ENCODE measurements at regions not wholly inside any gene's neighbourhood (a gene's known extent, or its start where the extent isn't known, plus 50 kb on each side); places are given as distances from the start of the nearest gene placed in this dataset.

- intact Hi-C loops (cut with DNase I) = no loop called here
- H3K27ac ChIP-seq = no peak overlapping the region
- H3K9ac ChIP-seq (ENCODE audit: low read depth in 2 of 2, low read length in 2 of 2) = no peak overlapping the region
Observed at GRCh38 chr5:100319885-100320284, 215.3 kb upstream of the FAM174A start.

DNA sequence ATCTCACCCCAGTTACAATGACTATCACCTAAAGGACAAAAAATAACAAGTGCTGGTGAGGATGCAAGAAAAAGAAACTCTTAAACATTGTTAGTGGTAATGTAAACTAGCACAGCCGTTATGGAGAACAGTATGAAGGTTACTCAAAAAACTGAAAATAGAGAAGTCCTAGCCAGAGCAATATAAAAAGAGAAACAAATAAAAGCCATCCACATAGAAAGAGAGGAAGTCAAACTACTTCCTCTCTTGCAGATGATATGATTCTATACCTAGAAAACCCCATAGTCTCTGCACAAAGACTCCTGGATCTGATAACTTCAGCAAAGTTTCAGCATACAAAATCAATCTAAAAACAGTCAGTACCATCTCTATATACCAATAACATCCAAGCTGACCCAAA is 221.5 kb upstream of the FAM174A start:
- Histone ChIP-seq H3K9me3 (no peaks in the 10 kb centered on the region), H3K36me3 (no peaks in the 10 kb centered on the region), H3K27ac (no peak overlapping the region), H3K27me3 (no peaks in the 10 kb centered on the region), H3K4me3 (no peak overlapping the region), H3K4me1 (no peaks in the 10 kb centered on the region), H3K9ac (ENCODE audit: low read depth in 2 of 2, low read length in 2 of 2) (no peak overlapping the region)
- TF ChIP-seq, protein P1, sequence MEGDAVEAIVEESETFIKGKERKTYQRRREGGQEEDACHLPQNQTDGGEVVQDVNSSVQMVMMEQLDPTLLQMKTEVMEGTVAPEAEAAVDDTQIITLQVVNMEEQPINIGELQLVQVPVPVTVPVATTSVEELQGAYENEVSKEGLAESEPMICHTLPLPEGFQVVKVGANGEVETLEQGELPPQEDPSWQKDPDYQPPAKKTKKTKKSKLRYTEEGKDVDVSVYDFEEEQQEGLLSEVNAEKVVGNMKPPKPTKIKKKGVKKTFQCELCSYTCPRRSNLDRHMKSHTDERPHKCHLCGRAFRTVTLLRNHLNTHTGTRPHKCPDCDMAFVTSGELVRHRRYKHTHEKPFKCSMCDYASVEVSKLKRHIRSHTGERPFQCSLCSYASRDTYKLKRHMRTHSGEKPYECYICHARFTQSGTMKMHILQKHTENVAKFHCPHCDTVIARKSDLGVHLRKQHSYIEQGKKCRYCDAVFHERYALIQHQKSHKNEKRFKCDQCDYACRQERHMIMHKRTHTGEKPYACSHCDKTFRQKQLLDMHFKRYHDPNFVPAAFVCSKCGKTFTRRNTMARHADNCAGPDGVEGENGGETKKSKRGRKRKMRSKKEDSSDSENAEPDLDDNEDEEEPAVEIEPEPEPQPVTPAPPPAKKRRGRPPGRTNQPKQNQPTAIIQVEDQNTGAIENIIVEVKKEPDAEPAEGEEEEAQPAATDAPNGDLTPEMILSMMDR (IDR thresholded peaks at IDR 0.05) = no peak
- intact Hi-C loops (cut with DNase I) = no loop called here
- DNase-seq = no peak

More at GRCh38 chr5:100319885-100320284, 215.3 kb upstream of the FAM174A start:
- H3K9me3 ChIP-seq = no peaks in the 10 kb centered on the region
- H3K27me3 ChIP-seq = no peaks in the 10 kb centered on the region
- H3K4me3 ChIP-seq = no peak overlapping the region
- DNase-seq = no peak
- no peaks in the 10 kb centered on the region for H3K4me1 ChIP-seq
- H3K36me3 ChIP-seq = no peaks in the 10 kb centered on the region
- TF ChIP-seq, protein P1 (IDR thresholded peaks at IDR 0.05) = no peak

DNA sequence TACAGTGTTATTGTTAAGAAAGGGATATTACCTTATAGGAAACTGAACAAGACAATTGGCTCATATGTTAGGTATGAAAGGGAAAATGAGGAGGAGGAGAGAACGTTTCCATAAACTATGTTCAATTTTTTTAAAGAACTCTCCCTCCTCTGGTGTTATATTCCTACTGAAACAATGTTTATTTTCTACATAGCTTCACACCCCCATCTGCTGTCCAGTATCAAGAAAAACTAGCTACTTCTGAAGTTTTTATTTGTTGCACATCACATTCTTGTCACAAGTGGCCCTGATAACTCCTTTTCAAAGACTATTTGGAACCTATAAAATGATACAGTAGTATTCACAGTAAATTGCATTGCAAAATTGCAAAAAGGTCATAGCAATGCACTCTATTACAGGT is 223.4 kb upstream of the FAM174A start:
- intact Hi-C loops (cut with DNase I) = no loop called here
- no peak overlapping the region for H3K9ac ChIP-seq (ENCODE audit: low read depth in 2 of 2, low read length in 2 of 2)
- H3K27me3 ChIP-seq = no peaks in the 10 kb centered on the region
- H3K27ac ChIP-seq = no peak overlapping the region
- no peak overlapping the region for H3K4me3 ChIP-seq
- no peaks in the 10 kb centered on the region for H3K4me1 ChIP-seq
- TF ChIP-seq, protein P1 (IDR thresholded peaks at IDR 0.05) = no peak
- no peak for DNase-seq
- no peaks in the 10 kb centered on the region for H3K9me3 ChIP-seq
- H3K36me3 ChIP-seq = no peaks in the 10 kb centered on the region

DNA sequence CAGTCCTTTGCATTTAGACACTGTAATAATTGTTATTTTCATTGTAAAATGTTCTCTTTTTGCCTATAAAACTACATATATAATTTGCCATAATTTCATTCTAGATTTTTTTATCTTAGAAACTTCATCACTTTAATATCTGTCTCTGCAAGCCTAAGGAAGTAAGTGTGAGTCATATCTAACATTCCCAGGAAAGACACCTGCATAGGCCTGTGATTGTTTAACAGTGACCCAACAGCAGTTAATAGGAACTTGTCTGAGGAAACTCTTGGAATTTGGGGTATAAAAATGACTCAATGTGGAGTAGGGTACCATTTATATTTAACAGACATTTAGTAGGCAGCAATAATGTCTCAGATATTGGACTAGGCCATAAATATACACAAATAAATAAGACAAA is 229.2 kb upstream of the FAM174A start:
- Histone ChIP-seq H3K9me3 (no peaks in the 10 kb centered on the region), H3K9ac (ENCODE audit: low read depth in 2 of 2, low read length in 2 of 2) (no peak overlapping the region), H3K27ac (no peak overlapping the region), H3K4me1 (no peaks in the 10 kb centered on the region), H3K27me3 (no peaks in the 10 kb centered on the region), H3K4me3 (no peak overlapping the region), H3K36me3 (no peaks in the 10 kb centered on the region)
- TF ChIP-seq, protein P1 (IDR thresholded peaks at IDR 0.05) = no peak
- intact Hi-C loops (cut with DNase I) = no loop called here
- DNase-seq = no peak

DNA sequence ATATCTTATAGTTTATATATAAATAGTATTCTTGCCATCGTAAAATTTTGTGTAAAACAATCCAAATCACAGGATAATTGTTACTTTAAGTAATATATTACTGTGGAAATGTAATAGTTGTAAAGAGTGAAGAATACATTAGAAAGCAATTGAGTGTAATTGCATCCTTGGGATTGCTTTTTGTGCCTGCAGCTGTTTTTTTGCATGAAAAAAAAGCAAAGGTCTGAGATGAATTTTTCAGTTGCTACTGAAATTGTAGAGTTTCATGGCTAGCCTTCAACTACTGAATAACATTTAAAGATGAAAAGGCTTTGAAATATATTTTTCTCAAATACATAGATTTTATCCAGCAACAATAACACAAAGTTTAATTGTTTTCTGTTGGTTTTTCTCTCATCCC is 232.0 kb upstream of the FAM174A start:
- intact Hi-C loops (cut with DNase I) = no loop called here
- DNase-seq = no peak
- TF ChIP-seq, protein P1 (IDR thresholded peaks at IDR 0.05) = no peak

GRCh38 chr5:100299261-100299660 is 235.9 kb upstream of the FAM174A start:
- H3K27ac ChIP-seq = no peak overlapping the region
- no peak overlapping the region for H3K4me3 ChIP-seq
- H3K27me3 ChIP-seq = no peaks in the 10 kb centered on the region
- intact Hi-C loops (cut with DNase I) = no loop called here
- no peaks in the 10 kb centered on the region for H3K9me3 ChIP-seq
- H3K36me3 ChIP-seq = no peaks in the 10 kb centered on the region
- no peak for DNase-seq
- TF ChIP-seq, protein P1 (IDR thresholded peaks at IDR 0.05) = no peak
- H3K4me1 ChIP-seq = no peaks in the 10 kb centered on the region
- H3K9ac ChIP-seq (ENCODE audit: low read depth in 2 of 2, low read length in 2 of 2) = no peak overlapping the region

More for the DNA sequence above, 232.0 kb upstream of the FAM174A start:
- no peaks in the 10 kb centered on the region for H3K9me3 ChIP-seq
- H3K9ac ChIP-seq (ENCODE audit: low read depth in 2 of 2, low read length in 2 of 2) = no peak overlapping the region
- H3K4me3 ChIP-seq = no peak overlapping the region
- H3K27me3 ChIP-seq = no peaks in the 10 kb centered on the region
- H3K36me3 ChIP-seq = no peaks in the 10 kb centered on the region
- no peaks in the 10 kb centered on the region for H3K4me1 ChIP-seq
- H3K27ac ChIP-seq = no peak overlapping the region
